Nucleus accumbens (tissue), 56 donors: ENCODE measurements at regions not wholly inside any gene's neighbourhood (a gene's known extent, or its start where the extent isn't known, plus 50 kb on each side); places are given as distances from the start of the nearest gene placed in this dataset.
"Not testable (repeated sequence)": the region's sequence is repeated elsewhere in the genome, so short reads cannot be mapped to it uniquely, and the experiment has no call there.

Experiments
- DNase-seq, 56 donors: peaks; one replicate each; lab custom pipeline; 2025; lab: John Stamatoyannopoulos, UW

DNA sequence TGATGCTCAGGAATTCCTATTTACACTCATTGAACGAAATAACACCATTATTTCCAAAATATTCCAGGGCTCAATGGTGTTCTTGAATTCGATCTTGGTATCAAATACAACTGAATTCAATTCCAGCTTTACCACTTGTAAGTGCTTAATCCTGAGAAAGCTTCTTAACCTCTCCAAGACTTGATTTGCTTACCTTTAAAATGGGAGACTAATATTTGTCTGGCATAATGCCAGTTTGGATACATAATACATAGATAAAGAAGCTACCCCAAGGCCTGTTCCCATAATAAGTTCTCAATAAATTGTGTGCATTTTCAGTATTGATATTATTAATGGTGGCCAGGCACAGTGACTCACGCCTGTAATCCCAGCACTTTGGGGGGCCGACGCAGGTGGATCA is 368.9 kb upstream of the MAF start:
- no peak for DNase-seq

GRCh38 chr16:79966226-79966625 is 365.7 kb upstream of the MAF start:
- DNase-seq, result no peak

DNA sequence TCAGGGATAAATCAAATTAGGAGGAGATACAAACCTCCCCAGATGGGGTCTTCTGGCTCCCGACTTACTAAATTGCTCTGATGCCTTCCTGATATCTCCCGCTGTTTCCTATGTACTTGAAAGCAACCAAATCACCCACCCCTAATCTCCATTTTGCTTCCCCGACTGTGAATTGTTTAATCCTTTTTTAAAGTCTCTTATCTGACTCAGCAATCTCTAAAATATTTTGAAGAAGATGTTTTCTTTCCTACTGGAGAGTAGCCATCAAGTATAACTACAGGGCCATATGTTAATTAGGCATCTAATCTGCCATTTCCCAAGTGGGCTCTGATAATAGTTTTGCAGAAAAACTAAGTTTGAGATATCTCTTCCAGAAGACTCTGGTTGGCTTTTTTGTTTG is 365.2 kb upstream of the MAF start:
- no peak for DNase-seq

DNA sequence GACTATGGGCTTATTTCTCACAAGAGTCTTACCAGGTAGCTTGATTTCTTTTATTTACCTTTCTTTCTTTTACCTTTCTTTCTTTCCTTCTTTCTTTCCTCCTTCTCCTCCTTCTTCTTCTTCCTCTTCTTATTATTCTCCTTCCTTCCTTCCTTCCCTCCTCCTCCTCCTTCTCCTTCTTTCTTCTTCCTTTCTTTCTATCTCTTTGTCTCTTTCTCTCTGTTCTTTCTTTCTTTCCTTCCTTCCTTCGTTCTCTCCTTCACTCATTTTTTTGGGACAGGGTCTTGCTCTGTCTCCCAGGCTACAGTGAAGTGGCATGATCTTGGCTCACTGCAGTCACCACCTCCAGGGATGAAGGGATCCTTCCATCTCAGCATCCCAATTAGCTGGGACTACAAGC is 363.6 kb upstream of the MAF start:
- no peak for DNase-seq

DNA sequence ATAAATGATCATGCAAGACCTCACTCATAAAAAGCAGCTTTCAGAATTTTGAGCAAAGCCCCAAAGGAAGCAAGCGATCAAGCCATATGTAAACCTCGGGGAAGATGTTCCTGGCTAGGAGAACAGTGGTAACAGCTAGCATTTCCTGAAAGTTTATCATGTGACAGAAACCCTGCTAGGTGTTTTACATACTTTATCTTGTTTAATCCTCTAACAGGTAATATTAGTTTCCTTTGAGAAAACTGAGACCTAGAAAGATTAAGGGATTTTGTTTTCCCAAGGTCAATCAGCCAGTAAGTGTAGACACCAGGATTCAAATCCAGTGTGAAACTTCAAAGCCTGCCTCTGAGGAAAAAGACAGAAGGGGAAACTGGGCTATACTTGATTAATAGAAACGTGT is 362.4 kb upstream of the MAF start:
- no peak for DNase-seq

GRCh38 chr16:79959226-79959625 is 358.7 kb upstream of the MAF start:
- no peak for DNase-seq

DNA sequence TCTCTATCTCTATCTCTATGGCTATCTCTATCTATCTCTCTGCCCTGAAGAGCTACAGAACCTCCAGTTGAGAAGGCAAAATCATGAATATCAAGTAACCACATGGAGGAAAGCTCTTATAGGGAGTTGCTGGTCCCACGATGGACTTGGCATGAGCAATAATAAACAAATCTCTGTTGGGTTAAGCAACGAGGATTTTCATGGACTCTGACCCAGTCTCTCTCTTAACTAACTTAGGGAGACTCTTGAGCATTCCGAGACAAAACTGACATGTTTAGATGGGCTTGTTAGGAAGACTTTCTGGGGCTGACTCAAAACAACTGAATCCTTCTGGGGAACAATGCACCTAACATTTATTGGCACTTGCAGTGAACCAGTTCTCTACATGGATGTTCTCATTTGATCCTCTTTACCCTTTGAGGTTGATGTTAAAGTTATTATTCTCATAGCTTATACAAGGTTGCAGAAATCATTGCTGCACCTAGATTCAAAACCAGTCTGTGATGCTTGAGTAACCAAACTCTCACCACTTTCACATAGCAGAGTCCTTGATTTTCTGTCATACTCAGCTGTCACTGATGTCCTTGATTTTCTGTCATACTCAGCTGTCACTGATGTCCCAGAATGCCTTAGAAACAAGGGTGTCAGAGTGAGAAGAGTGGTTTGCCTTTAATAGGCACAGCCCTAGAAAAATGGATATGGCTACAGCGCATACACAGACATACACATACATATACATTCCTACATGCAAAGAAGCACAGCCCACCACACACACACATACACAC is 354.6 kb upstream of the MAF start:
- DNase-seq, result no peak

DNA sequence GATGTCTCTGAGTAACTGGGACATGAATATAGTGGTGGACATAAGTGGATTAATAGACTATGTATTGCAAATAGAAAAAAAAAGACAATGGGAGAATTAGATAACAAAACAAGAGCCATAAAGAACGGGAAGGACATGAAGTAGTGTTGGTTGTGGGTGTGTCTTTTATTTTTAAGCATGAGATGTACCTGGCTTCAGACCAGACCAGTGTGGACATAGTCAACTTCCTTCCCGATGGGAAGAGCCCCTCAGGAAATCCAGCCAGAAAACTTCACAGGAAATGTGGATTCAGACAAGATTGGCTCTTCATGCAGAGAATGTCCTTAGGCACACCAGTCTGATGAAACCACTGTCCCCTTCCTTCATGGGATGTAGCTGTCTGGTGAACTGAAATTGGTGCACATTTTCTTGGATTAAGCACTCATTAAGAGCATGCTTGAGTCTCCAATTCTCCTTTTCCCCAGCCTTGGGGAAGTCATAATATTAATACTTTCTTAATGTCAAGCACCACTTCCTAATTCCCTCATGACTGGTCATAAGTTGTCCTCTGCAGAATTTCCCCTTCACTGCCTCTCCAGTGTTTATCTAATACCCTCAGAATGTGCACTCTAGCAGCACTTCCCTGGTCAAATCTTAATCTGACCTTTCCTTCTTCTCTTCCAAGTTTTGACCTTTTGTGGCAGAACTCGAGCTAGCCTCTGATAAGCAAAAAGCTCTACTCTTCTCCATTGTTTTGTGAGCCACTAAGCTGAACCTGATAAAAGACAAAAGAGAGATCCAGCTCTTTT is 350.6 kb upstream of the MAF start:
- no peak for DNase-seq

- DNase-seq, result no peak
These were observed 348.9 kb upstream of the MAF start for GRCh38 chr16:79949417-79949816.

DNA sequence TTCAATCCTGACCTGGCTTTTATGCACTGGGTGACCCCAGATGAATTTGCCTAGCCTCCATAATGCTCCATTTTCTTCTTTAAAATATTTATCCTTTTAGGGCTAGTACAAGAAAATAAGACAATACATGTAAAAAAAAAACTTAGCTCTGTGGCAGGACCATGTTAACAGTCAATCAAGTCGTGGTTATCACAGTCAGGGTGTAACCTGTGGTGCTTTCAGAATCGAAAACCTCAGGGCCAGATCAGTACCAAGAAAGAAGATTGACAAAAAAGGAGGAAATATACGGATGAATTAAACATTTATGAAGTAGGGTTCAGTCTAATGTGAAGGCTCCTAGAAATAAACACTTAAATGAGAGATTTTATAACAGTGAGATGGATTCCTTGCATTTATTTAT is 347.2 kb upstream of the MAF start:
- DNase-seq, result no peak

DNA sequence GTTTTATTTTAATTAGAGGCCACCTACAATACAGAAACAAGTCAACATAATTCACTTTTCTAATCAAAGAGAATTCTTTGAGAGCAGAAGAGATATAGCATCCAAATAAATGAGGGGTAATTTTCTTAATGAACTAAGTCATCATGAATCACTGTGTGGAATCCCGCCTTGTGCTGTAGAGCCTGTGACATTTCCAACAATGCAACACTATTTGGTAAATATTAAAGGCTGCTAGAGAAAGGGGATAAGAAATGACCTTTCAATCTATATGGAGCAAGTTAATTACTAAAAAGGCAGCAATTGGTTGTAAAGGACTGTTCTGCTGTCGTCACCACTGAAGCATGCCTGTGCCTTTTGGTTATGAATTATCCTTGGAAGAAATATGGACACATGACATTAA is 345.7 kb upstream of the MAF start:
- DNase-seq, result no peak

GRCh38 chr16:79943736-79944135 is 343.2 kb upstream of the MAF start:
- DNase-seq, result no peak

GRCh38 chr16:79938575-79938974 is 338.0 kb upstream of the MAF start:
- no peak for DNase-seq

DNA sequence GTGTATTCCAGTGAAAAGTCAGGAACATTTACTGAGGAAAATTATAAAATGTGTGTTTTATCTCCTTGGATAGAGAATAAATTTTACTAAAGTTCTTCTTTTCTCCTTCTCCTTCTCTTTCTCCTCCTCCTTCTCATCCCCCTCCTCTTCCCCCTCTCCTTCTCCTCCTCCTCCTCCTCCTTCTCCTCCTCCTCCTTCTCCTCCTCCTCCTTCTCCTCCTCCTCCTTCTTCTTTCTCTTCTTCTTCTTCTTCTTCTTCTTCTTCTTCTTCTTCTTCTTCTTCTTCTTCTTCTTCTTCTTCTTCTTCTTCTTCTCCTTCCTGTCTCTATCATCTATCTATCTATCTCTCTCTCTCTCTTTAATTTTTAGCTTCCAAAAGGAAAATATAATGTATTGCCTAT is 337.1 kb upstream of the MAF start:
- not testable (repeated sequence) for DNase-seq

- DNase-seq, result no peak
These were observed 333.1 kb upstream of the MAF start for GRCh38 chr16:79933603-79934002.

DNA sequence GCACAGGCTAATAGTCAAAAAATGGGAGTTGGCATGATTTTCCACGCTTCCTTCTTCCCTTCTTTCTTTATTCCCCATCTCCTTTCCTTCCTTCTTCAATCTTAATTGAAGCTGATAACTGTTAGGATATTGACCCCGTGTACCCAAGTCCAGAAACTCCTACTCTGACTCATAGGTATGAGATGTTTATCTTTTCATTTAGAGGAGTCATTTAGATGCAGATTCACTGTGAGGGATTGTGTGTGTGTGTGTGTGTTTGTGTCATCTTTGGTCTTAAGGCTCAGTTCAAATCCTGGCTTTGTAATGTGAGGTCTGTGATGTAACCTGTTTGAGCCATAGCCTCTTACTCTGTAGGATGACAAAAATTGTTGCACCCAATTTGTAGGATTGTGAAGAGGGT is 332.0 kb upstream of the MAF start:
- DNase-seq, result no peak

GRCh38 chr16:79931721-79932120 is 331.2 kb upstream of the MAF start:
- no peak for DNase-seq

DNA sequence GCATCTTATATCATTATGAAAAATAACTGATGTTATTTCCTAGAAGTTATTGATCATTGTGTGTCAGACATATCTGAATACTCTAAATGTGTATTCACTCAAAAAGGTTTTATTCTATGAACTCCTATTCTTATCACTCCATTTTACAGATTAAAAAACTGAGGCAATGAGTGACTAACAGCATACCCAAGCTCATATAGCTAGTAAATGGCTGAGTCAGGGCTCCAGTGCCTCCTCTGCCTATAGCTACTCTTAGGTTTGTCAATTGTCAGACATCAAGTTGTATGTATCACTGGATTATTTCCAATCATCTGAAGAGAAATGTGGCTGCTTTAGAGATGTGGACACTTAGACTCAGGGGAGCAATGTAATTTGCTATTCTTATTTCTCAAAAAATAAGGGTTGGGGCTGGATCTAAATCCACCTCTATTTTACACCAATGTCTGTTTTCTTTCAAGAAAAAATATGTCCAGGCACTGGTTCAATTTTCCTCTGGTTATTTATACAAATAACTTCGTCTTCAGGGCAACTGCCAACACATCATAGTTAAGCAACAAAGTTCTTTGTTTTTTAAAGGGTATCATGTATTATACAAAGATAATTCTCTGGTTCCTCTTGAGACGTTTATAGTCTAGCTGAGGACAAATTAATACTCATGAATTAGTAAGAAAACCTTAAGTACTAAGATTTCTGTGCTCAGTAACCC is 328.9 kb upstream of the MAF start:
- DNase-seq, result no peak

DNA sequence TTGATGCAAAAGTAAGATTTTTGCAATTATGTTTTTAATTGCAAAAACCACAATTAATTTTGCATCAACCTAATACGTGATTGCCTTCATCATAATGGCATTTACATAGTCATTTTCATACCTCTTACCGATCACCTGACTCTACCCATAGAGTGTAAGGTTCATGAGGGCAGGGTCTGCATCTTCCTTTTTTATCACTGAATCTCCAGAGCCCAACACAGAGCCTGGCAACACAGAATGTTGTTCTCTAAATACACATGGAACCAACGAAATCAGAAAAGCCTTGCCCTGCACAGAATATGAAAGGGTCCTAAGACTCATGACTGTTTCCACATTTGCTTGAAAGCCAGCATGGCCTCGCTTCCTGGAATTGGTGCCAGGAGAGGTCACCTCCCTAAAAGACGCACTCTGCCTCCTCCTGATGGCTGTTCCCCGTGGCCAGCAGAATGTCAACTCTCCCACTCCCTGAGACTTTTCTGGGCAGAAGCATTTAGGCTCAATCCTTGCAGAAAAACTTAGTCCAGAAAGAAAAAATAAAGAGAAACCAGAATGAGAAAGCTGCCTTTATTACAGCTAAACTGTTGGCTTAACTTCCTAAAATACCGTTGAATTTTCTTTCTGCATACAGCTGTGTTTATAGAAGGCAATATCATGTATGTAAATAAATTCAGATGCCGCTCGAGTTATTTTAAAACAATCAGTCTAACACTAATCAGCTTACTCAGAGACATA is 327.8 kb upstream of the MAF start:
- DNase-seq, result no peak

DNA sequence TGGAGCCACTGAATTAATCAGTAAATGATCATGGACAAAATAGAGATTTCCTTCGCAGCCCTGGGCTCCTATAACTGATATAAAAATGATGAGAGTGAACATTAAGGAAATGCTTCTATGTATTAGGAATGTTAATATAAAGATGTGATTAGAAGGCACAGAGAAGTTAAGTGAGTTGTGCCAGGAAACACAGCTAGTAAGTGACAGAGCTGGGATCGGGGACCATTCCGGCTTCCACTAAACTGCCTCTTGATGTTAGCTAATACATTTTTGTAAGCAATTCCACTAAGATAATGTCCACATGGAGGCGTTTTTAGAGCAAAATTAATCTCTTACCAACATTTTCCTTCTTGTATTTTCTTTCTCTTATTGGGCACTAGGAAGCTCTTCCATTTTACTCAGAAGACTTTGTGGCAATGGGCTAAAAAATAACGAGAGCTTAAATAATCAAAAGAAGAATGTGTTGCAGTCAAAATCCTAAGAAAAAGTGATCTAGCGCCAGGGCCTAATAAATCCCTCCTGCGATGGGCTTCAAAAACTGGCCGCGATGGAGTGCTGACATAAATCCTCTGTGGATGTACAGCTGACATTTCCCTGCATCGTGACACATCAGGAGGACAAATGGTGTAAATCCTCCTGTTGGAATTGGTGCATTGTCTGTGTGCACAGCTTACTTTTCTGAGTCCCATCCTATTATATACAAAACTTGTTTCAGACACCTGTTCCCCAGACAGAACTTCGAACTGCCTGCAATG is 326.1 kb upstream of the MAF start:
- DNase-seq, result no peak
